ENCODE measurements at regions not wholly inside any gene's neighbourhood (a gene's known extent, or its start where the extent isn't known, plus 50 kb on each side); places are given as distances from the start of the nearest gene placed in this dataset.

DNA sequence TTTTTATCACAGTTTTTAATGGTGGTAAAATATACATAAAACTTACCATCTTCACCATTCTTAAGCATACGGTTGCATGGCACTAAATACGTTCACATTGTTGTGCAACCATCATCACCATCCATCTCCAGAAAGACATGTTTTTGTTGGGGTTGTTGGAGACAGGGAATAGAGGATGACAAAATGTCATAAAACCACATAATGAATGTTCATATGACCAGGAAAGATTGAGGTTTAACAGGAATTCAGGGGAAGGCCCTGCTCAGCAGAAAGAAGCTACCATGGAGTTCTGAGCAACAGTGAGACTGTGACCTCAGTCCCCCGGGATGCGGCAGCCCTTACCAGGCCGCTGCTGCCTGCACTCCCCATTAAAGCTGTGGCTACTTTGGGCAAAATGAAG is 63.9 kb upstream of the TRIM2 start:
- no peaks in the 10 kb centered on the region for H3K36me3 ChIP-seq (replicated peaks)
- H3K27me3 ChIP-seq (ENCODE audit: low read depth): no peaks in the 10 kb centered on the region
- no peaks in the 10 kb centered on the region for H3K9me3 ChIP-seq
- DNase-seq (ENCODE audit: low spot score in 2 of 2): no peak
- H3K4me3 ChIP-seq: no peak overlapping the region
- peaks cover 23% of the 10 kb centered on the region for H3K4me1 ChIP-seq
- in situ Hi-C loops (cut with MboI; ENCODE audit: low sequenced_read_pairs): loop anchor here (5.0 to 10.0 kb wide), 2 partner anchors 177 to 435 kb away; no protein-coding TSS in a partner anchor

DNA sequence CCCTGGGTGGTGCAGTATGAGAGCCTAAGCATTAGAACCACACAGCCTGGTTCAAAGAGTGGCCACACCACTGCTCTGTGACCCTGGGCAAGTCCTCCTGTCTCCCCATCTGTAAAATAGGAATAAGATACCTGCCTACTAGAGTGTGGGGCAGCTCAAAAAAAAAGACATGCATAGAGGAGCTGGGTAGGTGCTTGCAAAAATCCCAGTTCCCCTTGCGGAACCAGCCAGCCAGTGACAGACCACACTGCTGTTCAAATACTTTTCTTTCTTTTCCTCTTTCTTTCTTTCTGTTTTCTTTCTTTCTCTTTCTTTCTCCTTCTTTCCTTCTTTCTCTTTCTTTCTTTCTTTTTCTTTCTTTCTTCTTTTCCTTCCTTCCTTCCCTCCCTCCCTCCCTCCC is 63.0 kb upstream of the TRIM2 start:
- in situ Hi-C loops (cut with MboI; ENCODE audit: low sequenced_read_pairs): loop anchor here (5.0 to 10.0 kb wide), 2 partner anchors 176 to 434 kb away; no protein-coding TSS in a partner anchor
- H3K9me3 ChIP-seq: no peaks in the 10 kb centered on the region
- no peaks in the 10 kb centered on the region for H3K27me3 ChIP-seq (ENCODE audit: low read depth)
- peaks cover 29% of the 10 kb centered on the region for H3K4me1 ChIP-seq
- no peaks in the 10 kb centered on the region for H3K36me3 ChIP-seq (replicated peaks)
- H3K4me3 ChIP-seq: no peak overlapping the region
- DNase-seq (ENCODE audit: low spot score in 2 of 2): no peak

DNA sequence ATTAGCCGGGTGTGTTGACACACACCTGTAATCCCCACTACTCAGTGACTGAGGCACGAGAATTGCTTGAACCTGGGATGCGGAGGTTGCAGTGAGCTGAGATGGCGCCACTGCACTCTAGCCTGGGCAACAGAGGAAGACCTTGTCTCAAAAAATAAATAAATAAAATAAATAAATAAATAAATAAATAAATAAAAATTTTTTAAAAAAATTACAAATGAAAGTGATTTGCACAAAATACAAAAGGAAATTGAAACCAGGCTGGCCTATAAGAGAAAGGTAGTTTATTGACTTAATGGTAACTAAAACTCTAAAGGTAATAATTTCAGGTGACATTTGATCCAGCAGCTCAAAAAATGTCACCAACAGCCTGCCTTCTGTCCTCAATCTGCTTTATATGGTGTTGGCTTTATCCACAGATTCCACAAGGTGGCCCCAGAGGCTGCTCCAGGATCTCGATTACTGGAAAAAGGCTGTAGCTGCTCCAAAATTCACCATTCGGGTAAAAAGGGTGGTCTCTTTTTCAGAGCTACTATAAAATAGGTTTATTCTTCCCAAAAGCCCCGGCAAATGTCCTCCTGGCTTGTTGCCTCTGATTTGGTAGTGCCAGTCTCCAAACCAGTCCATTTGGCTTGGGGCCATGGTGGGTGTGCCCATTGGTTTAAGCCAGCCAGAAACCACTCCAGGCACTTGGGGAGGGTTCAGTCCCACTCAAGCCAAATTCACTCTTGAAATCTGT is 61.4 kb upstream of the TRIM2 start:
- H3K9me3 ChIP-seq: no peaks in the 10 kb centered on the region
- peaks cover 41% of the 10 kb centered on the region for H3K4me1 ChIP-seq
- no peaks in the 10 kb centered on the region for H3K36me3 ChIP-seq (replicated peaks)
- in situ Hi-C loops (cut with MboI; ENCODE audit: low sequenced_read_pairs): loop anchor here (5.0 to 10.0 kb wide), 2 partner anchors 174 to 432 kb away; no protein-coding TSS in a partner anchor
- peak; percentile 82 to 86 for DNase-seq (ENCODE audit: low spot score in 2 of 2)
- no peaks in the 10 kb centered on the region for H3K27me3 ChIP-seq (ENCODE audit: low read depth)
- H3K4me3 ChIP-seq: no peak overlapping the region

GRCh38 chr4:153143527-153144348 is 60.5 kb upstream of the TRIM2 start:
- in situ Hi-C loops (cut with MboI; ENCODE audit: low sequenced_read_pairs): loop anchor here (5.0 to 10.0 kb wide), 2 partner anchors 174 to 431 kb away; no protein-coding TSS in a partner anchor
- peaks cover 35% of the 10 kb centered on the region for H3K4me1 ChIP-seq
- no peaks in the 10 kb centered on the region for H3K27me3 ChIP-seq (ENCODE audit: low read depth)
- no peak overlapping the region for H3K4me3 ChIP-seq
- H3K36me3 ChIP-seq (replicated peaks): no peaks in the 10 kb centered on the region
- H3K9me3 ChIP-seq: no peaks in the 10 kb centered on the region
- DNase-seq (ENCODE audit: low spot score in 2 of 2): peak; percentile 43 to 63

DNA sequence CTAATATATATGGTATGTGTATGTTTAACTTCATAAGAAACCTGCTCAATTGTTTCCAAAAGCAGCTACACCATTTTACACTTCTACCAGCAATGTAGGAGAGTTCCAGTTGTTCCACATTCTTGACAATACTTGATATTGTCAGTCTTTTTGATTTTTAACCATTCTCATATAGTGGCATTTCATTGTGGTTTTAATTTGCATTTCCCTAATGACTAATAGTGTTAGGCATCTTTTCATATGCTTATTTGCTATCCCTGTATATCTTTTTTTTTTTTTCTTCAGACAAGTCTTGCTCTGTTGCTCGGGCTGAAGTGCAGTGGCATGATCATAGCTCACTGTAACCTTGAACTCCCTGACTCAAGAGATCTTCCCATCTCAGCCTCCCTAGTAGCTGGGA is 58.2 kb upstream of the TRIM2 start:
- no peak for DNase-seq (ENCODE audit: low spot score in 2 of 2)
- Histone ChIP-seq H3K4me1 (peaks cover 35% of the 10 kb centered on the region), H3K36me3 (replicated peaks) (no peaks in the 10 kb centered on the region), H3K9me3 (no peaks in the 10 kb centered on the region), H3K4me3 (no peak overlapping the region), H3K27me3 (ENCODE audit: low read depth) (no peaks in the 10 kb centered on the region)
- in situ Hi-C loops (cut with MboI; ENCODE audit: low sequenced_read_pairs): loop anchor here (10.0 kb wide), 1 partner anchor 429 kb away; no protein-coding TSS in a partner anchor

DNA sequence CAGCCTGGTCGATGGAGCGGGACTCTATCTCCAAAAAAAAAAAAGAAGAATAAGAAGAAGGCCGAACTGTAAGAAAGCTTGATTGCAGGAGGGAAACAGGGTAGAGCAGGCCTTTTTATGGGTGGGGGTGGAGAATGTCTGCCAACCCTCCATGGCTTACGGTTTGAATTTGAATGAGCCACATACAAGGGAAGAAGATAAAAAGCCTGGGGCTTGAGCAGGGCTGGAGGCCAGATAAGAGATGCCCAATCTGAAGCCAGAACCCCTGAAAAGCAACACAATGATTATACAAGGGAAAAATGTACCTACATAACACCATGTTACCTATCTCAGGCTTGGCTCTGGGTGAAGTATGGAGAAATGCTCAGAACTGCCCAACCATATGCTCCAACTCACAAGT is 57.3 kb upstream of the TRIM2 start:
- no peak for DNase-seq (ENCODE audit: low spot score in 2 of 2)
- no peak overlapping the region for H3K4me3 ChIP-seq
- H3K36me3 ChIP-seq (replicated peaks): no peaks in the 10 kb centered on the region
- H3K27me3 ChIP-seq (ENCODE audit: low read depth): no peaks in the 10 kb centered on the region
- in situ Hi-C loops (cut with MboI; ENCODE audit: low sequenced_read_pairs): loop anchor here (10.0 kb wide), 1 partner anchor 428 kb away; no protein-coding TSS in a partner anchor
- H3K4me1 ChIP-seq: peaks cover 40% of the 10 kb centered on the region
- no peaks in the 10 kb centered on the region for H3K9me3 ChIP-seq

- in situ Hi-C loops (cut with MboI; ENCODE audit: low sequenced_read_pairs): loop anchor here (10.0 kb wide), 1 partner anchor 426 kb away; no protein-coding TSS in a partner anchor
- Histone ChIP-seq H3K9me3 (no peaks in the 10 kb centered on the region), H3K27me3 (ENCODE audit: low read depth) (no peaks in the 10 kb centered on the region), H3K36me3 (replicated peaks) (no peaks in the 10 kb centered on the region), H3K4me3 (no peak overlapping the region), H3K4me1 (peaks cover 42% of the 10 kb centered on the region)
- no peak for DNase-seq (ENCODE audit: low spot score in 2 of 2)
These were observed 55.5 kb upstream of the TRIM2 start for GRCh38 chr4:153148791-153149190.

- no peaks in the 10 kb centered on the region for H3K27me3 ChIP-seq (ENCODE audit: low read depth)
- peaks cover 43% of the 10 kb centered on the region for H3K4me1 ChIP-seq
- in situ Hi-C loops (cut with MboI; ENCODE audit: low sequenced_read_pairs): no loop called here
- H3K4me3 ChIP-seq: peak overlapping the region; percentile 35; the same call in 1 of the 2 replicates
- DNase-seq (ENCODE audit: low spot score in 2 of 2): peak; percentile 90 to 96
- no peaks in the 10 kb centered on the region for H3K36me3 ChIP-seq (replicated peaks)
- H3K9me3 ChIP-seq: no peaks in the 10 kb centered on the region
These were observed 52.4 kb upstream of the TRIM2 start for GRCh38 chr4:153151535-153152455.

GRCh38 chr4:153152501-153153338 is 51.5 kb upstream of the TRIM2 start:
- in situ Hi-C loops (cut with MboI; ENCODE audit: low sequenced_read_pairs): no loop called here
- H3K36me3 ChIP-seq (replicated peaks): no peaks in the 10 kb centered on the region
- no peaks in the 10 kb centered on the region for H3K9me3 ChIP-seq
- peaks cover 36% of the 10 kb centered on the region for H3K4me1 ChIP-seq
- DNase-seq (ENCODE audit: low spot score in 2 of 2): peak; percentile 64 to 88
- no peaks in the 10 kb centered on the region for H3K27me3 ChIP-seq (ENCODE audit: low read depth)
- peak overlapping the region; percentile 35 for H3K4me3 ChIP-seq

DNA sequence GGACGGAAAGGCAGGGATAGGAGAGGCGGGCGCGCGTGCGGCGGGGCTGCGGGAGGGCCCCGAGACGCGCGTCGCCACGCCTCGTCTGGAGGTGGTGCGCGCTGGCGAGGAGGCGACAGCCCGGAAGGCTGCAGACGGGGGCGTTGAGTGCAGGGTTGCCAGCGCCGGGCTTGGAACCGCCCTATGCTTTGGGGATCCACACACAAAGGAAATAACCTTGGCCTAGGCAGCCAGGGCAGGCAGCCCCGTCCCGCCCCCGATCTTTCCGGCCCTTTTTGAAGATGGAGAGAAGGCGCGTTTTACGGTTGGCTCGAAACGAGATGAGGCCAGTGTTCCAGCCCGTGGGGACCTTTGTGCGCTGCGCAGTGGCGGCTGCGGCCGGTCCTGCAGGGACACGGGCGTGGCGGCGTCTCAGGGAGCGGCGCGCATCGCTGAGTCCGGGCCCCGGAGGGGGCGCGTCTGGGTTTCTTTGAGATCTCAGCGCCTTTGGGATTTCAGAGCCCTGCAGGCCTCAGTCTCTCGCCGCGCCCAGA is 50.8 kb upstream of the TRIM2 start:
- Histone ChIP-seq H3K4me1 (peaks cover 36% of the 10 kb centered on the region), H3K36me3 (replicated peaks) (no peaks in the 10 kb centered on the region), H3K4me3 (peak overlapping the region; percentile 35), H3K27me3 (ENCODE audit: low read depth) (no peaks in the 10 kb centered on the region), H3K9me3 (no peaks in the 10 kb centered on the region)
- in situ Hi-C loops (cut with MboI; ENCODE audit: low sequenced_read_pairs): no loop called here
- peak; percentile 61 to 79 for DNase-seq (ENCODE audit: low spot score in 2 of 2)

GRCh38 chr4:153154007-153154975 is 50.0 kb upstream of the TRIM2 start:
- DNase-seq (ENCODE audit: low spot score in 2 of 2): peak; percentile 51 to 52
- in situ Hi-C loops (cut with MboI; ENCODE audit: low sequenced_read_pairs): no loop called here
- no peaks in the 10 kb centered on the region for H3K27me3 ChIP-seq (ENCODE audit: low read depth)
- peak overlapping the region; percentile 35 for H3K4me3 ChIP-seq
- peaks cover 41% of the 10 kb centered on the region for H3K4me1 ChIP-seq
- H3K36me3 ChIP-seq (replicated peaks): no peaks in the 10 kb centered on the region
- H3K9me3 ChIP-seq: no peaks in the 10 kb centered on the region
